ENCODE measurements at regions not wholly inside any gene's neighbourhood (a gene's known extent, or its start where the extent isn't known, plus 50 kb on each side); places are given as distances from the start of the nearest gene placed in this dataset.

DNA sequence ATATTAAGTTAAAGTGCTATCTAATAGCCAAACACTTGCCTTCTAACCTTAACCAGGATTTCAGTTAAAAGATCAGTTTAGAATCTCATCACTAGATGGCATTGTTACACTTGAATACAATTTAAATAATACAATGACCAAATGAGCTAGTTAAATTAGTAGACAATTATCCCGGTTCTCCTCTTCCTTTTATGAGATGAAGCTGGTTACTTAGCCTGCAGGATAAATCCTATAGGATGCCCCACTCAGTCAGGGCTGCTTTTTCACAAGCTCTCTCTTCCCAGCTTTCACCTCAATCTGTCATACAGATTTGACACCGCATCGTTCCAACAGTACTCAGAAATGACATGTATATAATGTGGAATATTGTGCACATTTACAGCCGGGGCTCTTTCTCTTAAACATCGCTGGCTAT, 678.8 kb downstream of the KCNJ3 start:
- TF ChIP-seq, protein P1, sequence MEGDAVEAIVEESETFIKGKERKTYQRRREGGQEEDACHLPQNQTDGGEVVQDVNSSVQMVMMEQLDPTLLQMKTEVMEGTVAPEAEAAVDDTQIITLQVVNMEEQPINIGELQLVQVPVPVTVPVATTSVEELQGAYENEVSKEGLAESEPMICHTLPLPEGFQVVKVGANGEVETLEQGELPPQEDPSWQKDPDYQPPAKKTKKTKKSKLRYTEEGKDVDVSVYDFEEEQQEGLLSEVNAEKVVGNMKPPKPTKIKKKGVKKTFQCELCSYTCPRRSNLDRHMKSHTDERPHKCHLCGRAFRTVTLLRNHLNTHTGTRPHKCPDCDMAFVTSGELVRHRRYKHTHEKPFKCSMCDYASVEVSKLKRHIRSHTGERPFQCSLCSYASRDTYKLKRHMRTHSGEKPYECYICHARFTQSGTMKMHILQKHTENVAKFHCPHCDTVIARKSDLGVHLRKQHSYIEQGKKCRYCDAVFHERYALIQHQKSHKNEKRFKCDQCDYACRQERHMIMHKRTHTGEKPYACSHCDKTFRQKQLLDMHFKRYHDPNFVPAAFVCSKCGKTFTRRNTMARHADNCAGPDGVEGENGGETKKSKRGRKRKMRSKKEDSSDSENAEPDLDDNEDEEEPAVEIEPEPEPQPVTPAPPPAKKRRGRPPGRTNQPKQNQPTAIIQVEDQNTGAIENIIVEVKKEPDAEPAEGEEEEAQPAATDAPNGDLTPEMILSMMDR (conservative IDR thresholded peaks at IDR 0.05) = peak; percentile 50
- no peak for TF ChIP-seq ZFX (IDR thresholded peaks at IDR 0.05)
- no peak overlapping the region for H3K27ac ChIP-seq

DNA sequence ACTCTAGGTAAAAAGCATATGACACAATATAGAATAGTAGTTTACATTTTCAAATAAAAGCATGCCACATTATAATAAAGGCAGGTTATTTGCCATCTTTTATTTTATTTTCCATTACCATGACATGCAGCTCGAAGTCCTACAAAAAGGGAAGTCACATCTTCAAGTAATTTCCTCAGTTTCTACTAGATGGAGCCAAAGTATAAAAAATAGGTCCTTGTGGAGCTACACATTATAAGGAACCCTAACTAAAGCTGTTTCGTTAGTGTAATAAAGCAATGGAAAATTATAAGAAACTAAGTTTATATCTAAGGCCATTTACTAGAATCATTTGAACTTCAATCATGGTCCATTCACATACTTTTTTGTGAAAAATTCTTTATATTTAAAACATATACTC, 674.5 kb downstream of the KCNJ3 start:
- H3K27ac ChIP-seq = no peak overlapping the region
- TF ChIP-seq ZFX (IDR thresholded peaks at IDR 0.05) = no peak
- TF ChIP-seq, protein P1 (conservative IDR thresholded peaks at IDR 0.05) = peak; percentile 36

DNA sequence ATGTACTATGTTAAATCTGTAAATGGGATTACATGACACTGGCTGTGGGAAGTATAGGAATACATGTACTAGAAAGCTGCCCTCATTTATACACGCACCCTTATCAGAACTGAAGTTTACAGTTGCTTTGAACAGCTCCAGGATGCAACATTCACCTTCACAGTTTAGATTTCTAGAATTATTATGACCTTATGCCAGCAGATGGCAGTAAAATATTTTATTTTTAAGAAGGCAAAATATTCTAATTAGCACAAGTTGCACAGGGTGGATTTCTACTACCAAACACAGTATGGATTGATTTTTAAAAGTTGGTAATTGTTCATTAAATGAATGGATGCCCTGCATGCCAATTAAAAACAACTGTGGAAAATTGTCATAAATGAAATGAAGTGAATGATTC, 670.4 kb downstream of the KCNJ3 start:
- TF ChIP-seq ZFX (IDR thresholded peaks at IDR 0.05) = no peak
- TF ChIP-seq, protein P1 (conservative IDR thresholded peaks at IDR 0.05) = peak; percentile 38

DNA sequence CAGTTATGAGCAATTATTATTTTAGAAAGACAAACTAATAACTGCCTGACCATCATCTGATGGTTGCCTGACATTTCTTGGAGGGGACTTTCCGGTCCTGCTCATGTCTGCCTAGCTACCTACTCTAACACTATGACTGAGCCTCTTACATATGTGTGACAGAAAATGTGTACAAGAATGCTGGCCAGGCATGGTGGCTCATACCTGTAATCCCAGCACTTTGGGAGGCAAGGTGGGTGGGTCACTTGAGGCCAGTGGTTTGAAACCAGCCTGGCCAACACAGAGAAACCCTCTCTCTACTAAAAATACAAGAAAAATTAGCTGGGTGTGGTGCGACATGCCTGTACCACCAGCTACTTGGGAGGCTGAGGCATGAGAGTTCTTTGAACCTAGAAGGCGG, 666.3 kb downstream of the KCNJ3 start:
- TF ChIP-seq, protein P1 (conservative IDR thresholded peaks at IDR 0.05) = no peak
- no peak for TF ChIP-seq ZFX (IDR thresholded peaks at IDR 0.05)
- no peak overlapping the region for H3K27ac ChIP-seq

More for the DNA sequence above, 670.4 kb downstream of the KCNJ3 start:
- no peak overlapping the region for H3K27ac ChIP-seq

DNA sequence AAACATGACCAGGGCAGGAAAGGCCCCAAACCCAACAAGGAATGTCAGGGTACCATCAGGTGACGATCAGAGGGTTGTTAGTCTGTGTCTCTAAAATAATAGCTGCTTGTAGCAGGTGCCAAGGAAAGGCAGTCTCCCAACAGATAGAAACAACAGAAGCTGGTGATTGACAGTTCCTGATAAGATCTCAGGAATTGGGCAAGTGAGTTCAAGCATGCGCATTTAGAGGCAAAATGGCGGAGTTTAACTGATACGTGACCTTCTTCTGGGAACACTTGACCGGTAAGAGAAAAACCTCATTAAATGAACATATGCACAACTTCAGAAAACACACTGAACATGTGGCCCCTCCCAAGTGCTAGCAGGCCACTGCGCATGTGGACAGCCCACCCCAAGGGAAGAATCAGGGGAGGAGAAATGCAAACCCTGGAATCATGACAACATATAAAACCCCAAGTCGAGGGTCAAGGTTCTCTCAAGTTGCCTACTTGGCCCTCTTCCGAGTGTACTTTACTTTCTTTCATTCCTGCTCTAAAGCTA, 664.9 kb downstream of the KCNJ3 start:
- TF ChIP-seq, protein P1 (conservative IDR thresholded peaks at IDR 0.05) = no peak
- TF ChIP-seq ZFX (IDR thresholded peaks at IDR 0.05) = no peak
- H3K27ac ChIP-seq = no peak overlapping the region

DNA sequence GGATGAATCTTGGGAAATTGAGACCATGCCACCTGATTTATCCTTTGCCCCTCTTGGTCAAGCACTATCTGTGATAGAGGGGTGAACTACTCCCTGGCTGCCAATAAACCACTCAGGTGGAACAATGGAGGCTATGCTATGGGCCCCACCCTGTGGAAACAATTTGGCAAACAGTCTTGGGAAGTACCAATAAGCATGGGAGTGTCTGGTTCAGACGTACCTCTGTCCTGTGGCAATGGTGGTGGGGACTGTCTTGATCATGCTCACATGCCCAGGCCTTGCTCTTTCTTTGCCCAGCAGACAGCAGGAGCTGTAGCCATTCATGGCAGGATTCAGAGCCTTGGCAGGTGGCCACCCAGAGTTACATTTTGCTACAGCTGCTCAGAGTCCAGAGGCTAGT, 658.7 kb downstream of the KCNJ3 start:
- TF ChIP-seq, protein P1 (conservative IDR thresholded peaks at IDR 0.05) = no peak
- TF ChIP-seq ZFX (IDR thresholded peaks at IDR 0.05) = no peak

DNA sequence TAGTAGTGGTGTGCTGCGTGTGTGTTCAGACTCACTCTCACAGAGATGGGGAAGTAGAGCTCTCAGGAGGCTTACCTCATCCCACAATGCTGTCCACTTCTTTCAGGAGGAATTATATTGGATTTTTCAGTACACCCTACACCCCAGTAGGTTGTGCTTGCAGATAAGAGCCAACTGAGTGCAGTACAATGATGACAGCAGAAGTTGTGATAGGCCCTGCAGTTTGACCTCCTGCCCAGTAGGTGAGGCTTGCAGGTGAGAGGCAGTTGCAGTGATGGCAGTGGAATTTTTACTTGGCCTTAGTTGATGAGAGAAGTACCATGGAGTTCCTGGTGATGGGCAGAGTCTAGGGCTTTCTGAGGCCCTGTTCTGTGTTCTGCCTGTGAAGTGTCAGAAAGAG, 657.8 kb downstream of the KCNJ3 start:
- no peak overlapping the region for H3K27ac ChIP-seq
- TF ChIP-seq, protein P1 (conservative IDR thresholded peaks at IDR 0.05) = no peak
- no peak for TF ChIP-seq ZFX (IDR thresholded peaks at IDR 0.05)

More for the DNA sequence above, 658.7 kb downstream of the KCNJ3 start:
- no peak overlapping the region for H3K27ac ChIP-seq

Data from C4-2B (cell line).